GM23338 (cell line): ENCODE measurements at regions not wholly inside any gene's neighbourhood (a gene's known extent, or its start where the extent isn't known, plus 50 kb on each side); places are given as distances from the start of the nearest gene placed in this dataset.

ENCODE experiments used
- ATAC-seq: fragments of 200-7000 bp; cut with Tn5 transposase; 3 replicates; pipeline ENCODE4 v1.9.1; 2020
- DNase-seq: peaks from one replicate; pipeline ENCODE4 v3.0.0-alpha.2; 2015; ENCODE audit warnings: low spot score
- H2AFZ ChIP-seq: fragments of 200-600 bp; sonication (generic); 2 replicates; pipeline ENCODE4 v1.8.0; 2016; ENCODE audit warnings: antibody characterized with exemption, mild to moderate bottlenecking, moderate library complexity
- H3F3A ChIP-seq: fragments of 200-600 bp; sonication (generic); replicated peaks from 2 replicates; pipeline ENCODE4 v1.8.0; 2017; ENCODE audit warnings: antibody characterized with exemption, mixed run types, low read depth
- H3K27ac ChIP-seq: fragments of 200-600 bp; sonication (generic); 2 replicates; pipeline ENCODE4 v1.6.1; 2016; ENCODE audit warnings: low read depth
- H3K27me3 ChIP-seq: fragments of 200-600 bp; sonication (generic); 2 replicates; pipeline ENCODE4 v1.8.0; 2016; ENCODE audit warnings: mild to moderate bottlenecking, mixed run types, moderate library complexity; ENCODE audit not compliant: insufficient read depth
- H3K36me3 ChIP-seq: fragments of 200-600 bp; sonication (generic); 2 replicates; pipeline ENCODE4 v1.8.0; 2016; ENCODE audit warnings: mild to moderate bottlenecking; ENCODE audit not compliant: insufficient read depth
- H3K4me1 ChIP-seq: fragments of 200-600 bp; sonication (generic); 2 replicates; pipeline ENCODE4 v1.8.0; 2016; ENCODE audit warnings: mild to moderate bottlenecking, moderate library complexity; ENCODE audit not compliant: insufficient read depth
- H3K4me2 ChIP-seq: fragments of 200-600 bp; sonication (generic); 2 replicates; pipeline ENCODE4 v1.7.1; 2017; ENCODE audit warnings: mixed run types
- H3K4me3 ChIP-seq: fragments of 200-600 bp; sonication (generic); 2 replicates; pipeline ENCODE4 v1.6.1; 2016; ENCODE audit warnings: mixed run types
- H3K79me2 ChIP-seq: fragments of 200-600 bp; sonication (generic); replicated peaks from 2 replicates; pipeline ENCODE4 v1.8.0; 2017; ENCODE audit warnings: mild to moderate bottlenecking; ENCODE audit not compliant: insufficient read depth
- H3K9me2 ChIP-seq: fragments of 200-600 bp; sonication (generic); 2 replicates; pipeline ENCODE4 v1.8.0; 2017; ENCODE audit not compliant: insufficient read depth
- H4K20me1 ChIP-seq: fragments of 200-600 bp; sonication (generic); replicated peaks from 2 replicates; pipeline ENCODE4 v1.8.0; 2017; ENCODE audit warnings: mild to moderate bottlenecking; ENCODE audit not compliant: insufficient read depth
- H3K27ac Mint-ChIP-seq: 2 replicates; pipeline ENCODE4 v1.8.0; 2020; ENCODE audit warnings: inconsistent platforms, mild to moderate bottlenecking, moderate library complexity, mixed read lengths
- H3K27me3 Mint-ChIP-seq: 3 replicates; pipeline ENCODE4 v1.8.0; 2022; ENCODE audit warnings: low read depth, mild to moderate bottlenecking, moderate library complexity, mixed read lengths, inconsistent platforms; ENCODE audit not compliant: insufficient read depth, poor library complexity
- H3K36me3 Mint-ChIP-seq: 3 replicates; pipeline ENCODE4 v1.8.0; 2021; ENCODE audit warnings: low read depth, mild to moderate bottlenecking, inconsistent platforms, moderate library complexity, mixed read lengths
- H3K4me1 Mint-ChIP-seq: 3 replicates; pipeline ENCODE4 v1.8.0; 2020; ENCODE audit warnings: mild to moderate bottlenecking, inconsistent platforms, mixed read lengths
- H3K4me3 Mint-ChIP-seq: 3 replicates; pipeline ENCODE4 v1.8.0; 2021; ENCODE audit warnings: moderate library complexity, mild to moderate bottlenecking, inconsistent platforms, mixed read lengths
- H3K9me3 Mint-ChIP-seq: 3 replicates; pipeline ENCODE4 v1.8.0; 2020; ENCODE audit warnings: moderate library complexity, mild to moderate bottlenecking, inconsistent platforms, mixed read lengths
- CTCF ChIP-seq, 2 experiments: fragments of 200-600 bp in 1 of 2; sonication (generic) in 1 of 2; conservative IDR thresholded peaks; 2 replicates each; pipeline versions ENCODE4 v1.5.1 to v1.6.1; 2016 to 2017; ENCODE audit warnings: antibody characterized with exemption in 2 of 2, low read depth in 2 of 2, mild to moderate bottlenecking in 2 of 2, moderate library complexity in 1 of 2
- ETS1 ChIP-seq: IDR thresholded peaks from 2 replicates; pipeline ENCODE4 v1.6.1; 2016; ENCODE audit warnings: antibody characterized with exemption
- JUNB ChIP-seq: IDR thresholded peaks from one replicate; pipeline ENCODE4 v1.6.1; 2016; ENCODE audit warnings: antibody characterized with exemption; ENCODE audit not compliant: unreplicated experiment
- NANOG ChIP-seq: IDR thresholded peaks from 2 replicates; pipeline ENCODE4 v1.6.1; 2016; ENCODE audit warnings: antibody characterized with exemption, borderline replicate concordance
- REST ChIP-seq: IDR thresholded peaks from one replicate; pipeline ENCODE4 v1.6.1; 2018; ENCODE audit warnings: antibody characterized with exemption; ENCODE audit not compliant: unreplicated experiment
- STAT1 ChIP-seq: IDR thresholded peaks from one replicate; pipeline ENCODE4 v1.6.1; 2016; ENCODE audit warnings: antibody characterized with exemption; ENCODE audit not compliant: unreplicated experiment
- ZNF114 ChIP-seq: fragments of 250-450 bp; sonication (Bioruptor Pico); IDR thresholded peaks from 2 replicates; pipeline ENCODE4 v1.5.0; 2020; ENCODE audit warnings: mild to moderate bottlenecking, moderate library complexity

GRCh38 chr9:7348692-7349091, 450.9 kb downstream of the DMAC1 start:
- H4K20me1 ChIP-seq: no peaks in the 10 kb centered on the region
- no peaks in the 10 kb centered on the region for H3K79me2 ChIP-seq
- H3K4me1 ChIP-seq: no peaks in the 10 kb centered on the region; the same call in 1 of the 2 replicates
- no peak overlapping the region for H3K4me3 ChIP-seq
- no peaks in the 10 kb centered on the region for H3K36me3 ChIP-seq
- Mint-ChIP-seq H3K4me1 (no peaks in the 10 kb centered on the region), H3K36me3 (no peaks in the 10 kb centered on the region), H3K27ac (no peak overlapping the region), H3K27me3 (no peaks in the 10 kb centered on the region), H3K9me3 (peaks cover 3% of the 10 kb centered on the region; the same call in 1 of the 3 replicates), H3K4me3 (no peak overlapping the region)
- H3F3A ChIP-seq: no peaks in the 10 kb centered on the region
- ATAC-seq (no peak), DNase-seq (no peak)
- no peaks in the 10 kb centered on the region for H3K9me2 ChIP-seq
- H3K27me3 ChIP-seq: no peaks in the 10 kb centered on the region
- TF ChIP-seq CTCF (conservative IDR thresholded peaks at IDR 0.05; ENCODE audit: low read depth in 2 of 2): no peak
- no peak overlapping the region for H3K4me2 ChIP-seq
- no peak overlapping the region for H3K27ac ChIP-seq
- no peak overlapping the region for H2AFZ ChIP-seq

GRCh38 chr9:7347556-7347955, 452.0 kb downstream of the DMAC1 start:
- no peaks in the 10 kb centered on the region for H3K4me1 Mint-ChIP-seq
- Histone ChIP-seq H3K4me2 (no peak overlapping the region), H3K36me3 (no peaks in the 10 kb centered on the region), H2AFZ (no peak overlapping the region), H4K20me1 (no peaks in the 10 kb centered on the region), H3K79me2 (no peaks in the 10 kb centered on the region), H3K4me1 (no peaks in the 10 kb centered on the region; the same call in 1 of the 2 replicates), H3F3A (no peaks in the 10 kb centered on the region), H3K27me3 (no peaks in the 10 kb centered on the region), H3K27ac (no peak overlapping the region), H3K9me2 (no peaks in the 10 kb centered on the region), H3K4me3 (no peak overlapping the region)
- H3K27ac Mint-ChIP-seq: no peak overlapping the region
- H3K4me3 Mint-ChIP-seq: no peak overlapping the region
- ATAC-seq: no peak
- H3K27me3 Mint-ChIP-seq: no peaks in the 10 kb centered on the region
- DNase-seq: no peak
- no peaks in the 10 kb centered on the region for H3K36me3 Mint-ChIP-seq
- peaks cover 3% of the 10 kb centered on the region; the same call in 1 of the 3 replicates for H3K9me3 Mint-ChIP-seq
- no peak for TF ChIP-seq JUNB
- no peak for TF ChIP-seq ETS1
- TF ChIP-seq ZNF114: no peak
- no peak for TF ChIP-seq STAT1
- no peak for TF ChIP-seq REST
- TF ChIP-seq CTCF (conservative IDR thresholded peaks at IDR 0.05; ENCODE audit: low read depth in 2 of 2): no peak
- no peak for TF ChIP-seq NANOG
